Activated CD8-positive, alpha-beta T cell treated with anti-CD3 and anti-CD28 coated beads for 36 hours (primary cell): ENCODE measurements at regions not wholly inside any gene's neighbourhood (a gene's known extent, or its start where the extent isn't known, plus 50 kb on each side); places are given as distances from the start of the nearest gene placed in this dataset.

Experiments
- ATAC-seq: fragments of 200-7000 bp; cut with Tn5 transposase; one replicate; pipeline ENCODE4 v1.10.0; 2021; ENCODE audit warnings: mild to moderate bottlenecking, moderate library complexity
- CTCF ChIA-PET: fragments of 350-600 bp; sonication (Branson Sonifier 250); formaldehyde crosslinking; loops from one replicate; lab custom pipeline; 2021; ENCODE audit warnings: antibody characterized with exemption; lab: Charles Lee
- POLR2A ChIA-PET: fragments of 350-600 bp; sonication (Branson Sonifier 250); formaldehyde crosslinking; loops from one replicate; lab custom pipeline; 2021; ENCODE audit warnings: antibody characterized with exemption; lab: Charles Lee
- DNase-seq: peaks from one replicate; pipeline ENCODE4 v3.0.0-alpha.2; 2020
- H3K27ac Mint-ChIP-seq: one replicate; pipeline ENCODE4 v1.8.0; 2021; ENCODE audit warnings: mild to moderate bottlenecking, mixed read lengths
- H3K27me3 Mint-ChIP-seq: one replicate; pipeline ENCODE4 v1.8.0; 2021; ENCODE audit warnings: mixed read lengths
- H3K36me3 Mint-ChIP-seq: one replicate; pipeline ENCODE4 v1.8.0; 2021; ENCODE audit warnings: low read depth, mixed read lengths
- H3K4me1 Mint-ChIP-seq: one replicate; pipeline ENCODE4 v1.8.0; 2021; ENCODE audit warnings: low read depth, mixed read lengths
- H3K4me3 Mint-ChIP-seq: one replicate; pipeline ENCODE4 v1.8.0; 2021; ENCODE audit warnings: mild to moderate bottlenecking, moderate library complexity, mixed read lengths
- H3K9me3 Mint-ChIP-seq: one replicate; pipeline ENCODE4 v1.8.0; 2021; ENCODE audit warnings: mixed read lengths
- intact Hi-C: fragments of 100-400 bp; cut with micrococcal nuclease; formaldehyde crosslinking; loops from one replicate; pipeline ENCODE4 v1.10.0; 2022
- TF ChIP-seq, protein P1 (sequence below): fragments of 200-600 bp; IDR thresholded peaks from one replicate; pipeline ENCODE4 v1.8.0; 2022; ENCODE audit warnings: antibody characterized with exemption, mild to moderate bottlenecking

DNA sequence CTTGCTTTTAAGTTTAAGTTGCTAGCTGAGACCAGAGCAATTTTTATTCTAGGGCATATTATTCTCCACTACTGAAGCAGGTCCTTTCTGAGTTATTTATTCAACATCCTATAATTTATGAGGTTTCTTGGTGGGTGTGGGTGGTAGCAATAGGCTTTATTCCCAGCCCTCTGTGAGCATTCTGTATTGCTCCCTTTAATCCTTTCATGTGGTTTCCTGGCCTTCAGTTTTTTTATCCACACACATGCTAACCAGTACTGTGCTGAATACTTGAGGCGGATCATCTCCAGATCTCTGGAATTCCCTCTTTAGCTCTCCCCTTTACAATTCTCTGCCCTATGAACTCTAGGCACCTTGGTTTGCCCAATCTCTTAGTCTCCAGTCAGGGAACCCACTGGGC is 91.8 kb upstream of the GLRA1 start:
- Mint-ChIP-seq H3K4me3 (no peak overlapping the region), H3K36me3 (no peaks in the 10 kb centered on the region), H3K4me1 (no peaks in the 10 kb centered on the region), H3K27me3 (no peaks in the 10 kb centered on the region), H3K27ac (no peak overlapping the region), H3K9me3 (peaks cover 8% of the 10 kb centered on the region)
- TF ChIP-seq, protein P1, sequence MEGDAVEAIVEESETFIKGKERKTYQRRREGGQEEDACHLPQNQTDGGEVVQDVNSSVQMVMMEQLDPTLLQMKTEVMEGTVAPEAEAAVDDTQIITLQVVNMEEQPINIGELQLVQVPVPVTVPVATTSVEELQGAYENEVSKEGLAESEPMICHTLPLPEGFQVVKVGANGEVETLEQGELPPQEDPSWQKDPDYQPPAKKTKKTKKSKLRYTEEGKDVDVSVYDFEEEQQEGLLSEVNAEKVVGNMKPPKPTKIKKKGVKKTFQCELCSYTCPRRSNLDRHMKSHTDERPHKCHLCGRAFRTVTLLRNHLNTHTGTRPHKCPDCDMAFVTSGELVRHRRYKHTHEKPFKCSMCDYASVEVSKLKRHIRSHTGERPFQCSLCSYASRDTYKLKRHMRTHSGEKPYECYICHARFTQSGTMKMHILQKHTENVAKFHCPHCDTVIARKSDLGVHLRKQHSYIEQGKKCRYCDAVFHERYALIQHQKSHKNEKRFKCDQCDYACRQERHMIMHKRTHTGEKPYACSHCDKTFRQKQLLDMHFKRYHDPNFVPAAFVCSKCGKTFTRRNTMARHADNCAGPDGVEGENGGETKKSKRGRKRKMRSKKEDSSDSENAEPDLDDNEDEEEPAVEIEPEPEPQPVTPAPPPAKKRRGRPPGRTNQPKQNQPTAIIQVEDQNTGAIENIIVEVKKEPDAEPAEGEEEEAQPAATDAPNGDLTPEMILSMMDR = no peak
- ChIA-PET POLR2A (no interaction called here), CTCF (no interaction called here)
- DNase-seq = no peak
- intact Hi-C loops = no loop called here
- no peak for ATAC-seq

DNA sequence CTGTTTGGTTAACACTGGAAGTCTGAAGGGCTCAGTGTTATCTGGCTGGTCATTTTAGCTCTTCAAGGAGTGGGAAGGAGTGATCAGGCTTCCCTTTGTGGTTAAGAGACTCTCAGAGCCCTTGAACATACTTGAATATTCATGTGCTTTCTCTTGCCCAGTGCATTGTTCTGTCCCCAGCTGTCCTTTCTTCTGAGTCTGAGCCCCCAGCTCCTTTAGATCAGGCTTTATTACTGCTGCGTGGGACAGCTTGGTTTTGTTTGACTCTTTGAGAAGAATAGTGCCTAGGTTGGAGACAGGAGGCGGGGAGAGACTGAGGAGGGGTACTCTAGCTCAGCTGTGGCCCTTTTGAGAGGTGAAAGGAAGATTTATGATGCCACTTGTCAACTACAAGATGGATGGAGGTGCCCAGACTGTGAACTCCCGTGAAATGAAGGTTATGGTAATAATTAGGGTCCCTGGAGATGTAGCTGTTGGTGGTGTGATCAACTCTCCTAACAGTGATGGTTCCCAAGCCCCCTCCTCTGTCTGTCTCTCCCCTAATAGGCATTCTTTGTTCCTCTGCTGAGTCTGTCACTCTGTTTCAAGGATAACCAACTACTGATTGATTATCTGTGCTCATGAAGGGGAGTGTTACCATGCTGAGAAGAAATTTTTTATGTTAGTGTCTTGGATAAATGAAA is 83.1 kb upstream of the GLRA1 start:
- no peaks in the 10 kb centered on the region for H3K9me3 Mint-ChIP-seq
- TF ChIP-seq, protein P1 = no peak
- H3K27ac Mint-ChIP-seq = no peak overlapping the region
- ChIA-PET CTCF (no interaction called here), POLR2A (no interaction called here)
- intact Hi-C loops = no loop called here
- no peaks in the 10 kb centered on the region for H3K36me3 Mint-ChIP-seq
- no peak for ATAC-seq
- no peak for DNase-seq
- H3K27me3 Mint-ChIP-seq = no peaks in the 10 kb centered on the region
- no peak overlapping the region for H3K4me3 Mint-ChIP-seq
- H3K4me1 Mint-ChIP-seq = no peaks in the 10 kb centered on the region

DNA sequence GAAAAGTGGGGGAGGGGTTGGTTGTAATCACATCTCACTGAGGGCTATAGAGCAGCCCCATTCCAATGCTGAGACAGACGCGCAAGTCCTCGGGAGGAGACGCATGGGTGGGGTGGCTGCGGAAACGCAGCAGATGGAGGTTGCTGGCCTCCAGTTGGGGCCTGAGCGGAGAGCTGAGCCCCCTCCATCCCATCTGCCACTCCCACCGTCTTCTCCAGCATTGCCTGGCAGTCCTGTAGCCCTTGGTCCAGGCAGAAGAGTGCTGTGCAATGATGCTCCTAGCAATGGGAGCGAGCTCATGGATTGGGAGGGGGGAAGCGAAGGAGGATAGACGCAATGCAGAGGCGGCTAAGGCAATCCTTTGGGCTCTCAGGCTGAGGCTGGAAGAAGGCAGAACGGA is 79.4 kb upstream of the GLRA1 start:
- H3K36me3 Mint-ChIP-seq = no peaks in the 10 kb centered on the region
- no peak overlapping the region for H3K27ac Mint-ChIP-seq
- no peaks in the 10 kb centered on the region for H3K4me1 Mint-ChIP-seq
- peaks cover 4% of the 10 kb centered on the region for H3K9me3 Mint-ChIP-seq
- intact Hi-C loops = no loop called here
- POLR2A ChIA-PET = no interaction called here
- H3K27me3 Mint-ChIP-seq = no peaks in the 10 kb centered on the region
- H3K4me3 Mint-ChIP-seq = no peak overlapping the region
- ATAC-seq (no peak), DNase-seq (no peak)
- CTCF ChIA-PET = no interaction called here
- TF ChIP-seq, protein P1 = no peak
